H1 (cell line): ENCODE measurements at regions not wholly inside any gene's neighbourhood (a gene's known extent, or its start where the extent isn't known, plus 50 kb on each side); places are given as distances from the start of the nearest gene placed in this dataset.

Experiments used
- GTF2F1 ChIP-seq: IDR thresholded peaks from 2 replicates; pipeline ENCODE4 v1.6.1; 2012; ENCODE audit warnings: low read depth, low read length, improper control_type of control experiment, borderline replicate concordance
- JUND ChIP-seq: IDR thresholded peaks from 2 replicates; pipeline ENCODE4 v1.6.1; 2011; ENCODE audit warnings: mild to moderate bottlenecking, improper control_type of control experiment, low read length
- NANOG ChIP-seq: IDR thresholded peaks from 2 replicates; pipeline ENCODE4 v1.6.1; 2011; ENCODE audit warnings: low read length, low read depth, mild to moderate bottlenecking, inconsistent platforms; ENCODE audit not compliant: insufficient read depth, poor library complexity, severe bottlenecking
- NRF1 ChIP-seq: IDR thresholded peaks from 2 replicates; pipeline ENCODE4 v1.6.1; 2011; ENCODE audit warnings: mild to moderate bottlenecking, low read depth, low read length, improper control_type of control experiment
- TF ChIP-seq, protein P1 (sequence below): fragments of 300-600 bp; sonication (generic); IDR thresholded peaks from 2 replicates; pipeline ENCODE4 v1.7.1; 2012; ENCODE audit warnings: low read length, moderate library complexity, mild to moderate bottlenecking, inconsistent platforms; ENCODE audit not compliant: insufficient replicate concordance
- TF ChIP-seq, protein P2 (sequence below): IDR thresholded peaks from 2 replicates; pipeline ENCODE4 v1.6.1; 2011; ENCODE audit warnings: low read length, improper control_type of control experiment

DNA sequence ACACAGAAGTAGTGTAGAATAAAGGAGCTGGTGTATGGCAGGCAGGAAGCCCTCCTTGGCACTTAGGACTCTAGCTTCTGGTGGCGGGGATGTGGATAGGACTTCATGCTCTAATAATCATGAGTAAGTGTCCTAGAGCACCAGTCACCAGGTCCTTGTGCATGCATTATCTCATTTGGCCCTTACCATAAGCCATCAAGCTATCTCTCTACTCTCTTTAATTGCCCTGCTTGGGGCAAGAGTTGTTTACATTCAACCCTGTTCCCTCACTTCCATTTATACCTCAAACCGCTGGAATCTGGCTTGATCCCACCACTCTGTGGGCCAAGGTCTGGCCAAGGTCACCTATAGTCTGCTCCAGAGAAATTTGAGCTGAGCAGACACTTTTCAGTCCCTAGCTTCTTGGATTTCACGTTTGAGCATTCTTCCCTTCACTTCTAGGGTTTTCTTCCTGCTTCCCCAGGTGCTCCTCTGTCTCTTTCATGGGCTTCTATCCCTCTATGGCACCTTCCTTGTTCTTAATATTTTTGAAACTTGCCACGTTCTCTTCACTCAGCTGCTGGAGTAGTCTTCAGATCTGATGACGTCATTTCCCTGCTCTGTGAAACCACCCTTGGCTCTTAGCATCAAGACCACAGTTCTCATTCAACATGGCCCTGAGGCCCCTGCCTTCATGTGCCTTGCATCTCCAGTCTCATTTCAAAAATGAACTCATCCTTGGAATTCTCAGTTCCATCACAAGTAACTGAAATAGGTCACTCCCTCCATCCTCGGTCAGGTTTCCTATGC, 94.9 kb upstream of the GATA6 start (continued):
- TF ChIP-seq GTF2F1 = no peak
- TF ChIP-seq NRF1 = no peak
- TF ChIP-seq, protein P1, sequence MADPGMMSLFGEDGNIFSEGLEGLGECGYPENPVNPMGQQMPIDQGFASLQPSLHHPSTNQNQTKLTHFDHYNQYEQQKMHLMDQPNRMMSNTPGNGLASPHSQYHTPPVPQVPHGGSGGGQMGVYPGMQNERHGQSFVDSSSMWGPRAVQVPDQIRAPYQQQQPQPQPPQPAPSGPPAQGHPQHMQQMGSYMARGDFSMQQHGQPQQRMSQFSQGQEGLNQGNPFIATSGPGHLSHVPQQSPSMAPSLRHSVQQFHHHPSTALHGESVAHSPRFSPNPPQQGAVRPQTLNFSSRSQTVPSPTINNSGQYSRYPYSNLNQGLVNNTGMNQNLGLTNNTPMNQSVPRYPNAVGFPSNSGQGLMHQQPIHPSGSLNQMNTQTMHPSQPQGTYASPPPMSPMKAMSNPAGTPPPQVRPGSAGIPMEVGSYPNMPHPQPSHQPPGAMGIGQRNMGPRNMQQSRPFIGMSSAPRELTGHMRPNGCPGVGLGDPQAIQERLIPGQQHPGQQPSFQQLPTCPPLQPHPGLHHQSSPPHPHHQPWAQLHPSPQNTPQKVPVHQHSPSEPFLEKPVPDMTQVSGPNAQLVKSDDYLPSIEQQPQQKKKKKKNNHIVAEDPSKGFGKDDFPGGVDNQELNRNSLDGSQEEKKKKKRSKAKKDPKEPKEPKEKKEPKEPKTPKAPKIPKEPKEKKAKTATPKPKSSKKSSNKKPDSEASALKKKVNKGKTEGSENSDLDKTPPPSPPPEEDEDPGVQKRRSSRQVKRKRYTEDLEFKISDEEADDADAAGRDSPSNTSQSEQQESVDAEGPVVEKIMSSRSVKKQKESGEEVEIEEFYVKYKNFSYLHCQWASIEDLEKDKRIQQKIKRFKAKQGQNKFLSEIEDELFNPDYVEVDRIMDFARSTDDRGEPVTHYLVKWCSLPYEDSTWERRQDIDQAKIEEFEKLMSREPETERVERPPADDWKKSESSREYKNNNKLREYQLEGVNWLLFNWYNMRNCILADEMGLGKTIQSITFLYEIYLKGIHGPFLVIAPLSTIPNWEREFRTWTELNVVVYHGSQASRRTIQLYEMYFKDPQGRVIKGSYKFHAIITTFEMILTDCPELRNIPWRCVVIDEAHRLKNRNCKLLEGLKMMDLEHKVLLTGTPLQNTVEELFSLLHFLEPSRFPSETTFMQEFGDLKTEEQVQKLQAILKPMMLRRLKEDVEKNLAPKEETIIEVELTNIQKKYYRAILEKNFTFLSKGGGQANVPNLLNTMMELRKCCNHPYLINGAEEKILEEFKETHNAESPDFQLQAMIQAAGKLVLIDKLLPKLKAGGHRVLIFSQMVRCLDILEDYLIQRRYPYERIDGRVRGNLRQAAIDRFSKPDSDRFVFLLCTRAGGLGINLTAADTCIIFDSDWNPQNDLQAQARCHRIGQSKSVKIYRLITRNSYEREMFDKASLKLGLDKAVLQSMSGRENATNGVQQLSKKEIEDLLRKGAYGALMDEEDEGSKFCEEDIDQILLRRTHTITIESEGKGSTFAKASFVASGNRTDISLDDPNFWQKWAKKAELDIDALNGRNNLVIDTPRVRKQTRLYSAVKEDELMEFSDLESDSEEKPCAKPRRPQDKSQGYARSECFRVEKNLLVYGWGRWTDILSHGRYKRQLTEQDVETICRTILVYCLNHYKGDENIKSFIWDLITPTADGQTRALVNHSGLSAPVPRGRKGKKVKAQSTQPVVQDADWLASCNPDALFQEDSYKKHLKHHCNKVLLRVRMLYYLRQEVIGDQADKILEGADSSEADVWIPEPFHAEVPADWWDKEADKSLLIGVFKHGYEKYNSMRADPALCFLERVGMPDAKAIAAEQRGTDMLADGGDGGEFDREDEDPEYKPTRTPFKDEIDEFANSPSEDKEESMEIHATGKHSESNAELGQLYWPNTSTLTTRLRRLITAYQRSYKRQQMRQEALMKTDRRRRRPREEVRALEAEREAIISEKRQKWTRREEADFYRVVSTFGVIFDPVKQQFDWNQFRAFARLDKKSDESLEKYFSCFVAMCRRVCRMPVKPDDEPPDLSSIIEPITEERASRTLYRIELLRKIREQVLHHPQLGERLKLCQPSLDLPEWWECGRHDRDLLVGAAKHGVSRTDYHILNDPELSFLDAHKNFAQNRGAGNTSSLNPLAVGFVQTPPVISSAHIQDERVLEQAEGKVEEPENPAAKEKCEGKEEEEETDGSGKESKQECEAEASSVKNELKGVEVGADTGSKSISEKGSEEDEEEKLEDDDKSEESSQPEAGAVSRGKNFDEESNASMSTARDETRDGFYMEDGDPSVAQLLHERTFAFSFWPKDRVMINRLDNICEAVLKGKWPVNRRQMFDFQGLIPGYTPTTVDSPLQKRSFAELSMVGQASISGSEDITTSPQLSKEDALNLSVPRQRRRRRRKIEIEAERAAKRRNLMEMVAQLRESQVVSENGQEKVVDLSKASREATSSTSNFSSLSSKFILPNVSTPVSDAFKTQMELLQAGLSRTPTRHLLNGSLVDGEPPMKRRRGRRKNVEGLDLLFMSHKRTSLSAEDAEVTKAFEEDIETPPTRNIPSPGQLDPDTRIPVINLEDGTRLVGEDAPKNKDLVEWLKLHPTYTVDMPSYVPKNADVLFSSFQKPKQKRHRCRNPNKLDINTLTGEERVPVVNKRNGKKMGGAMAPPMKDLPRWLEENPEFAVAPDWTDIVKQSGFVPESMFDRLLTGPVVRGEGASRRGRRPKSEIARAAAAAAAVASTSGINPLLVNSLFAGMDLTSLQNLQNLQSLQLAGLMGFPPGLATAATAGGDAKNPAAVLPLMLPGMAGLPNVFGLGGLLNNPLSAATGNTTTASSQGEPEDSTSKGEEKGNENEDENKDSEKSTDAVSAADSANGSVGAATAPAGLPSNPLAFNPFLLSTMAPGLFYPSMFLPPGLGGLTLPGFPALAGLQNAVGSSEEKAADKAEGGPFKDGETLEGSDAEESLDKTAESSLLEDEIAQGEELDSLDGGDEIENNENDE = no peak
- no peak for TF ChIP-seq JUND
- no peak for TF ChIP-seq NANOG
- TF ChIP-seq, protein P2, sequence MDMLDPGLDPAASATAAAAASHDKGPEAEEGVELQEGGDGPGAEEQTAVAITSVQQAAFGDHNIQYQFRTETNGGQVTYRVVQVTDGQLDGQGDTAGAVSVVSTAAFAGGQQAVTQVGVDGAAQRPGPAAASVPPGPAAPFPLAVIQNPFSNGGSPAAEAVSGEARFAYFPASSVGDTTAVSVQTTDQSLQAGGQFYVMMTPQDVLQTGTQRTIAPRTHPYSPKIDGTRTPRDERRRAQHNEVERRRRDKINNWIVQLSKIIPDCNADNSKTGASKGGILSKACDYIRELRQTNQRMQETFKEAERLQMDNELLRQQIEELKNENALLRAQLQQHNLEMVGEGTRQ = no peak
- TF ChIP-seq, all 59 proteins: peak for 0
